ENCODE measurements at regions not wholly inside any gene's neighbourhood (a gene's known extent, or its start where the extent isn't known, plus 50 kb on each side); places are given as distances from the start of the nearest gene placed in this dataset.

DNA sequence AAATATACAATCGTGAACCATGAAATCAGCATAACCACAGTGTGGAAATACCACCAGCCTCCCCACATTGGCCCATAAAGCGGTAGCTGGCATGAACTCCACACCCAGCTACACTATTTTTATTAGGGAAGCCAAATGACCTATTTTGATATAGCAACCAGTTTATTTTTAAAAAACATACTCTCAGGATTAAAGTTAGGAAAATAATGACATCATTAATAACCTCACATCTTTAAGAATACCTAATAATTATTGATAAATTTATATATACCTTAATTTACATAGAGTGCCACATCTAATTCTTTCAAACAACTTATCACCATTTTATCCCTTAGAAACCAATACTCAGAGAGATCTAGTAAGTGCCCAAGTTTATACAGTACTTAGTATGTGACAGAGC is 692.0 kb upstream of the PKDCC start:
- Histone ChIP-seq H3K4me3 (ENCODE audit: severe bottlenecking) (no peak overlapping the region), H3K4me1 (ENCODE audit: insufficient read depth, poor library complexity, severe bottlenecking) (no peaks in the 10 kb centered on the region), H3K36me3 (ENCODE audit: low read depth) (no peaks in the 10 kb centered on the region), H3K9me3 (ENCODE audit: severe bottlenecking) (no peaks in the 10 kb centered on the region), H3K27ac (ENCODE audit: poor library complexity, severe bottlenecking) (no peak overlapping the region), H3K27me3 (ENCODE audit: insufficient read depth, poor library complexity, severe bottlenecking) (peaks cover 36% of the 10 kb centered on the region)
- DNase-seq (ENCODE audit: low spot score) (no peak), ATAC-seq (ENCODE audit: low read depth) (no peak)
- no peak for TF ChIP-seq CTCF (IDR thresholded peaks at IDR 0.05; ENCODE audit: poor library complexity, severe bottlenecking)

GRCh38 chr2:41364842-41365241 is 683.0 kb upstream of the PKDCC start:
- H3K9me3 ChIP-seq (ENCODE audit: severe bottlenecking) = no peaks in the 10 kb centered on the region
- no peaks in the 10 kb centered on the region for H3K4me1 ChIP-seq (ENCODE audit: insufficient read depth, poor library complexity, severe bottlenecking)
- H3K36me3 ChIP-seq (ENCODE audit: low read depth) = no peaks in the 10 kb centered on the region
- H3K27me3 ChIP-seq (ENCODE audit: insufficient read depth, poor library complexity, severe bottlenecking) = no peaks in the 10 kb centered on the region
- H3K27ac ChIP-seq (ENCODE audit: poor library complexity, severe bottlenecking) = no peak overlapping the region
- DNase-seq (ENCODE audit: low spot score) (no peak), ATAC-seq (ENCODE audit: low read depth) (no peak)
- TF ChIP-seq CTCF (IDR thresholded peaks at IDR 0.05; ENCODE audit: poor library complexity, severe bottlenecking) = no peak
- H3K4me3 ChIP-seq (ENCODE audit: severe bottlenecking) = no peak overlapping the region

DNA sequence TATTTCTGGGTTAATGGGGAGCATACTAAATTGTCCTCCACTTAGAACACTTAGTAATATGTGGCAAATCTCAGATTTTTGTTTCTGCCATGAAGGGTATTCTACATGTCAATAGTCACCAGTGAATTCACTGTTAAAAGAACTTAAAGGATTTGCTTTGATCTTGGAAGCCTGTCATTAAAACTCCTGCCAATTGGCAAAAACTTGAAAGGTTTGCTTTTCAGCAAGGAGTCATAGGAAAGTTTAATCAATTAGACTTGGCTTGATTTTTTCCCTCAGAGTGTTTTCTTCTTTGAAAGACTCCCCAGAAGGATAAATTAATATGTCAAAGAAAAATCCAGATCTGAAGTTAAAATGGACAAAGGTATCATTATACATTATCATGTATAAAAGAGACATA is 671.9 kb upstream of the PKDCC start:
- H3K27me3 ChIP-seq (ENCODE audit: insufficient read depth, poor library complexity, severe bottlenecking) = no peaks in the 10 kb centered on the region
- no peak for ATAC-seq (ENCODE audit: low read depth)
- TF ChIP-seq CTCF (IDR thresholded peaks at IDR 0.05; ENCODE audit: poor library complexity, severe bottlenecking) = no peak

DNA sequence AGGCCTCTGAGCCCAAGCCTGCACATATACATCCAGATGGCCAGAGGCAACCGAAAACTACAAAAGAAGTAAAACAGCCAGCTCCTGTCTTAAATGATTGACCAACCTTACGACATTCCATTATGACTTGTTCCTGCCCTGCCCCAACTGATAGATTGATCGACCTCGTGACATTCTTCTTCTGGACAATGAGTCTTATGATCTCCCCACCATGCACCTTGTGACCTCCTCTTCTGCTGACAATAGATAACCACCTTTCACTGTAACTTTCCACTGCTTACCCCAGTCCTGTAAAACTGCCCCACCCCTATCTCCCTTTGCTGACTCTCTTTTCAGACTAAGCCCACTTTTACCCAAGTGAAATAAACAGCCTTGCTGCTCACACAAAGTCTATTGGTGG is 670.0 kb upstream of the PKDCC start:
- ATAC-seq (ENCODE audit: low read depth) (no peak), DNase-seq (ENCODE audit: low spot score) (no peak)
- no peak overlapping the region for H3K4me3 ChIP-seq (ENCODE audit: severe bottlenecking)
- no peak for TF ChIP-seq CTCF (IDR thresholded peaks at IDR 0.05; ENCODE audit: poor library complexity, severe bottlenecking)
- H3K36me3 ChIP-seq (ENCODE audit: low read depth) = no peaks in the 10 kb centered on the region
- H3K4me1 ChIP-seq (ENCODE audit: insufficient read depth, poor library complexity, severe bottlenecking) = no peaks in the 10 kb centered on the region
- no peak overlapping the region for H3K27ac ChIP-seq (ENCODE audit: poor library complexity, severe bottlenecking)
- H3K9me3 ChIP-seq (ENCODE audit: severe bottlenecking) = no peaks in the 10 kb centered on the region
- H3K27me3 ChIP-seq (ENCODE audit: insufficient read depth, poor library complexity, severe bottlenecking) = no peaks in the 10 kb centered on the region

More for the DNA sequence above, 671.9 kb upstream of the PKDCC start:
- no peak for DNase-seq (ENCODE audit: low spot score)
- Histone ChIP-seq H3K4me3 (ENCODE audit: severe bottlenecking) (no peak overlapping the region), H3K9me3 (ENCODE audit: severe bottlenecking) (no peaks in the 10 kb centered on the region), H3K4me1 (ENCODE audit: insufficient read depth, poor library complexity, severe bottlenecking) (no peaks in the 10 kb centered on the region), H3K36me3 (ENCODE audit: low read depth) (no peaks in the 10 kb centered on the region), H3K27ac (ENCODE audit: poor library complexity, severe bottlenecking) (no peak overlapping the region)

- no peak overlapping the region for H3K4me3 ChIP-seq (ENCODE audit: severe bottlenecking)
- H3K9me3 ChIP-seq (ENCODE audit: severe bottlenecking) = no peaks in the 10 kb centered on the region
- H3K27me3 ChIP-seq (ENCODE audit: insufficient read depth, poor library complexity, severe bottlenecking) = no peaks in the 10 kb centered on the region
- no peak for DNase-seq (ENCODE audit: low spot score)
- TF ChIP-seq CTCF (IDR thresholded peaks at IDR 0.05; ENCODE audit: poor library complexity, severe bottlenecking) = no peak
- H3K4me1 ChIP-seq (ENCODE audit: insufficient read depth, poor library complexity, severe bottlenecking) = no peaks in the 10 kb centered on the region
- H3K27ac ChIP-seq (ENCODE audit: poor library complexity, severe bottlenecking) = no peak overlapping the region
- no peaks in the 10 kb centered on the region for H3K36me3 ChIP-seq (ENCODE audit: low read depth)
- ATAC-seq (ENCODE audit: low read depth) = no peak
Measured at GRCh38 chr2:41378420-41378819, 669.4 kb upstream of the PKDCC start.

Data from RWPE2 (cell line).